GM12878 (cell line): ENCODE measurements at regions not wholly inside any gene's neighbourhood (a gene's known extent, or its start where the extent isn't known, plus 50 kb on each side); places are given as distances from the start of the nearest gene placed in this dataset.

Experiments
- ATAC-seq: fragments of 200-7000 bp; cut with Tn5 transposase; 3 replicates; pipeline ENCODE4 v1.9.1; 2020; ENCODE audit warnings: mild to moderate bottlenecking, moderate library complexity
- BruUV-seq: library from RNA; stranded (reverse); fragments of 400-500 nt; replicated peaks from 2 replicates; lab custom pipeline; 2021; lab: Mats Ljungman, UMichigan
- CTCF ChIA-PET: fragments of 300-600 bp; sonication (Branson Sonifier 250); formaldehyde crosslinking; extraction: SDS; loops from one replicate; lab custom pipeline; 2021; ENCODE audit warnings: inconsistent platforms; lab: Yijun Ruan, JAX
- POLR2A ChIA-PET: fragments of 350-600 bp; formaldehyde crosslinking; extraction: SDS; loops from one replicate; lab custom pipeline; 2021; ENCODE audit warnings: inconsistent platforms; lab: Charles Lee
- RAD21 ChIA-PET: fragments of 300-600 bp; sonication (Branson Sonifier 250); formaldehyde crosslinking; loops from one replicate; lab custom pipeline; 2023; ENCODE audit warnings: antibody characterized with exemption; ENCODE audit not compliant: unreplicated experiment; lab: Charles Lee
- SMC1A ChIA-PET: fragments of 300-600 bp; sonication (Branson Sonifier 250); formaldehyde crosslinking; loops from one replicate; lab custom pipeline; 2023; ENCODE audit not compliant: unreplicated experiment, uncharacterized antibody; lab: Charles Lee
- DNase-seq: peaks from one replicate; pipeline ENCODE4 v3.0.0-alpha.2; 2011; ENCODE audit warnings: low read depth, low spot score
- FAIRE-seq: peaks from 3 replicates; lab custom pipeline; 2011; peaks lifted over from hg19 to GRCh38; lab: Jason Lieb, UNC
- H2AFZ ChIP-seq: 2 replicates; pipeline ENCODE4 v1.6.0; 2011; ENCODE audit warnings: low read depth, low read length, control low read depth; ENCODE audit not compliant: control insufficient read depth
- H3K27ac ChIP-seq: 2 replicates; pipeline ENCODE4 v1.5.1; 2011; ENCODE audit warnings: control low read depth; ENCODE audit not compliant: control insufficient read depth, insufficient read depth
- H3K27me3 ChIP-seq, 2 experiments: replicated peaks in 1 of 2; 2 replicates each; pipeline versions ENCODE4 v1.6.0 to v1.6.1; 2011; ENCODE audit warnings: low read length in 1 of 2; ENCODE audit not compliant: control insufficient read depth in 2 of 2, insufficient read depth in 2 of 2
- H3K36me3 ChIP-seq, 2 experiments: 2 replicates each; pipeline ENCODE4 v1.5.1; 2011; ENCODE audit warnings: low read length in 1 of 2; ENCODE audit not compliant: control insufficient read depth in 2 of 2, insufficient read depth in 2 of 2
- H3K4me1 ChIP-seq: 2 replicates; pipeline ENCODE4 v1.6.1; 2011; ENCODE audit warnings: mild to moderate bottlenecking, low read length, moderate library complexity, mixed read lengths; ENCODE audit not compliant: control insufficient read depth, insufficient read depth
- H3K4me2 ChIP-seq: 2 replicates; pipeline ENCODE4 v1.6.0; 2011; ENCODE audit warnings: control low read depth; ENCODE audit not compliant: control insufficient read depth, insufficient read depth
- H3K4me3 ChIP-seq: fragments of 200-600 bp; sonication (generic); 2 replicates; pipeline ENCODE4 v1.5.1; 2016
- H3K79me2 ChIP-seq: 2 replicates; pipeline ENCODE4 v1.6.0; 2011; ENCODE audit warnings: low read length; ENCODE audit not compliant: control insufficient read depth, insufficient read depth
- H3K9ac ChIP-seq: 2 replicates; pipeline ENCODE4 v1.8.0; 2011; ENCODE audit warnings: low read length, control low read depth, mixed read lengths; ENCODE audit not compliant: control insufficient read depth, insufficient read depth
- H3K9me3 ChIP-seq: replicated peaks from 3 replicates; pipeline ENCODE4 v1.5.1; 2011; ENCODE audit warnings: mild to moderate bottlenecking, low read length; ENCODE audit not compliant: control insufficient read depth, insufficient read depth
- H4K20me1 ChIP-seq: 2 replicates; pipeline ENCODE4 v1.6.0; 2011; ENCODE audit not compliant: control insufficient read depth, insufficient read depth
- CBFB ChIP-seq: IDR thresholded peaks from 2 replicates; pipeline ENCODE4 v1.6.1; 2016; ENCODE audit warnings: antibody characterized with exemption, low read depth
- E4F1 ChIP-seq: fragments of 450-650 bp; IDR thresholded peaks from 2 replicates; pipeline ENCODE4 v1.6.1; 2018; ENCODE audit warnings: borderline replicate concordance, mild to moderate bottlenecking; ENCODE audit not compliant: partially characterized antibody
- EP300 ChIP-seq, 2 experiments: fragments of 150-350 bp in 1 of 2; IDR thresholded peaks; 2 replicates each; pipeline ENCODE4 v1.6.1; 2011 to 2012; ENCODE audit warnings: low read depth in 2 of 2, low read length in 2 of 2, borderline replicate concordance in 1 of 2, improper control_type of control experiment in 1 of 2, inconsistent platforms in 1 of 2; ENCODE audit not compliant: control insufficient read depth in 1 of 2
- ESRRA ChIP-seq: IDR thresholded peaks from 2 replicates; pipeline ENCODE4 v1.6.1; 2012; ENCODE audit warnings: mild to moderate bottlenecking, low read length, improper control_type of control experiment
- MTA3 ChIP-seq: IDR thresholded peaks from 2 replicates; pipeline ENCODE4 v1.6.1; 2012; ENCODE audit warnings: low read length, inconsistent platforms, borderline replicate concordance
- RCOR1 ChIP-seq: conservative IDR thresholded peaks from 2 replicates; pipeline ENCODE4 v1.6.1; 2012; ENCODE audit warnings: low read depth, low read length, improper control_type of control experiment
- SP1 ChIP-seq: IDR thresholded peaks from one replicate; pipeline ENCODE4 v1.6.1; 2011; ENCODE audit warnings: low read depth, low read length
- TAF1 ChIP-seq: IDR thresholded peaks from 2 replicates; pipeline ENCODE4 v1.6.1; 2011; ENCODE audit warnings: mild to moderate bottlenecking, low read depth, low read length, borderline replicate concordance
- TCF3 ChIP-seq: IDR thresholded peaks from 2 replicates; pipeline ENCODE4 v1.6.1; 2012; ENCODE audit warnings: low read depth, mild to moderate bottlenecking, low read length, borderline replicate concordance; ENCODE audit not compliant: insufficient read depth
- ZNF592 ChIP-seq: fragments of 450-650 bp; IDR thresholded peaks from 2 replicates; pipeline ENCODE4 v1.6.1; 2017; ENCODE audit warnings: mild to moderate bottlenecking, moderate library complexity
- WGBS: methylation state at CpG from one replicate; pipeline ENCODE4 v1.1.6; 2016; ENCODE audit warnings: low lambda C conversion rate; ENCODE audit not compliant: insufficient replicate concordance, insufficient coverage; ENCODE audit errors: missing lambda C conversion rate; 5-methylcytosine and 5-hydroxymethylcytosine counted together
- in situ Hi-C: fragments of 300-500 bp; cut with MboI; formaldehyde crosslinking; loops from 9 replicates; pipeline ENCODE4 v1.14.3; 2018; ENCODE audit warnings: mixed read lengths
- intact Hi-C: fragments of 100-400 bp; cut with micrococcal nuclease; formaldehyde crosslinking; loops from one replicate; pipeline ENCODE4 v1.14.2; 2022; ENCODE audit not compliant: unreplicated experiment
- TF ChIP-seq, protein P1 (sequence below): fragments of 450-650 bp; conservative IDR thresholded peaks from 2 replicates; pipeline ENCODE4 v1.6.1; 2017; ENCODE audit warnings: mild to moderate bottlenecking, moderate library complexity

DNA sequence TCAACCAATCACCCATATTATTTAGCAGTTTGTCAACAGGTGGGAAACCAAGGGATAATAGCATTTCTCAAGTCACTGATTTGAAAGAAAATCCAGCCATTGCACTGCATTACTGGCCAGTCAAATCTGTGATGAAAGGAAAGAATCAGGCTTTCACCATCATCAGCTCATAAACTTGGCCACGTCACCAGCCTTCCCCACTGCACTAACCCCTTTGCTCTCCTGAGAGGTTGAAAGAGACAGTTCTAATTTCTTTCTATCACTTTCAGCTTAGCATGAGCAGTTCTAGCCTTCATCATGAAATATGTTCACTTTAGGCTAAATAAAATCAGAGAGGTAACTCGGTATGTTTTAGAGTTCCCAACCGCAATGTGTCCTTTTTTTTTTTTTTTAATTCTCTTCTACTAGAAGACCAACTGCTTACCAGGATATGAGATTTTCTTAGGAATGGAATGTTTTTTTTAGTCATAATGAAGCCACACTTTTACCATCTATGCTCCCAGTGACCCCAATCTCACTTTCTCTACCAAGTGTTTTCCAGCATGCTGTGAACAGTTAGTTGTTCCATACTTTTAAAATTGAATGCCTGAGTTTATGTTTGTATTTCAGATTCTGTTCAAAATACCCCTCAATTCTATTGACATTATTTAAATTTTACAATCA is 55.7 kb upstream of the SLC7A11 start:
- H3K4me1 ChIP-seq = no peaks in the 10 kb centered on the region
- H3K27me3 ChIP-seq = no peaks in the 10 kb centered on the region
- TF ChIP-seq SP1 (no peak), RCOR1 (no peak), EP300 (IDR thresholded peaks at IDR 0.05; ENCODE audit: borderline replicate concordance in 1 of 2, control insufficient read depth in 1 of 2, low read depth in 2 of 2, low read length in 2 of 2) (no peak), TCF3 (no peak), ESRRA (no peak), E4F1 (no peak), MTA3 (no peak), CBFB (no peak), TAF1 (no peak), ZNF592 (no peak)
- TF ChIP-seq, protein P1, sequence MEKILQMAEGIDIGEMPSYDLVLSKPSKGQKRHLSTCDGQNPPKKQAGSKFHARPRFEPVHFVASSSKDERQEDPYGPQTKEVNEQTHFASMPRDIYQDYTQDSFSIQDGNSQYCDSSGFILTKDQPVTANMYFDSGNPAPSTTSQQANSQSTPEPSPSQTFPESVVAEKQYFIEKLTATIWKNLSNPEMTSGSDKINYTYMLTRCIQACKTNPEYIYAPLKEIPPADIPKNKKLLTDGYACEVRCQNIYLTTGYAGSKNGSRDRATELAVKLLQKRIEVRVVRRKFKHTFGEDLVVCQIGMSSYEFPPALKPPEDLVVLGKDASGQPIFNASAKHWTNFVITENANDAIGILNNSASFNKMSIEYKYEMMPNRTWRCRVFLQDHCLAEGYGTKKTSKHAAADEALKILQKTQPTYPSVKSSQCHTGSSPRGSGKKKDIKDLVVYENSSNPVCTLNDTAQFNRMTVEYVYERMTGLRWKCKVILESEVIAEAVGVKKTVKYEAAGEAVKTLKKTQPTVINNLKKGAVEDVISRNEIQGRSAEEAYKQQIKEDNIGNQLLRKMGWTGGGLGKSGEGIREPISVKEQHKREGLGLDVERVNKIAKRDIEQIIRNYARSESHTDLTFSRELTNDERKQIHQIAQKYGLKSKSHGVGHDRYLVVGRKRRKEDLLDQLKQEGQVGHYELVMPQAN = no peak
- no peak overlapping the region for H3K4me2 ChIP-seq
- FAIRE-seq (no peak), ATAC-seq (no peak), DNase-seq (no peak)
- no peak overlapping the region for H3K4me3 ChIP-seq
- no peak overlapping the region for H3K27ac ChIP-seq
- H3K9me3 ChIP-seq = no peaks in the 10 kb centered on the region
- H3K9ac ChIP-seq = no peak overlapping the region
- RAD21 ChIA-PET = no interaction called here
- H2AFZ ChIP-seq = no peak overlapping the region
- BruUV-seq = no TSS peak
- CTCF ChIA-PET = interaction anchor here (0.8 to 1.1 kb wide), 2 partner anchors 10 to 50 kb away, joined by 3 to 4 read pairs; no protein-coding TSS in a partner anchor
- in situ Hi-C loops (no loop called here), intact Hi-C loops (no loop called here)
- SMC1A ChIA-PET = interaction anchor here (0.8 to 2.0 kb wide), 8 partner anchors 7 to 95 kb away, joined by 3 to 6 read pairs (median 3); no protein-coding TSS in a partner anchor
- no peaks in the 10 kb centered on the region for H4K20me1 ChIP-seq
- H3K79me2 ChIP-seq = no peaks in the 10 kb centered on the region
- POLR2A ChIA-PET = no interaction called here
- H3K36me3 ChIP-seq = no peaks in the 10 kb centered on the region
- 53% methylated on average over 3 of the region's 3 CpGs for WGBS
